ENCODE measurements at regions not wholly inside any gene's neighbourhood (a gene's known extent, or its start where the extent isn't known, plus 50 kb on each side); places are given as distances from the start of the nearest gene placed in this dataset.
"Not testable (repeated sequence)": the region's sequence is repeated elsewhere in the genome, so short reads cannot be mapped to it uniquely, and the experiment has no call there.

- no peak for DNase-seq
Observed at GRCh38 chr14:45699471-45699870, 446.5 kb upstream of the MIS18BP1 start.

DNA sequence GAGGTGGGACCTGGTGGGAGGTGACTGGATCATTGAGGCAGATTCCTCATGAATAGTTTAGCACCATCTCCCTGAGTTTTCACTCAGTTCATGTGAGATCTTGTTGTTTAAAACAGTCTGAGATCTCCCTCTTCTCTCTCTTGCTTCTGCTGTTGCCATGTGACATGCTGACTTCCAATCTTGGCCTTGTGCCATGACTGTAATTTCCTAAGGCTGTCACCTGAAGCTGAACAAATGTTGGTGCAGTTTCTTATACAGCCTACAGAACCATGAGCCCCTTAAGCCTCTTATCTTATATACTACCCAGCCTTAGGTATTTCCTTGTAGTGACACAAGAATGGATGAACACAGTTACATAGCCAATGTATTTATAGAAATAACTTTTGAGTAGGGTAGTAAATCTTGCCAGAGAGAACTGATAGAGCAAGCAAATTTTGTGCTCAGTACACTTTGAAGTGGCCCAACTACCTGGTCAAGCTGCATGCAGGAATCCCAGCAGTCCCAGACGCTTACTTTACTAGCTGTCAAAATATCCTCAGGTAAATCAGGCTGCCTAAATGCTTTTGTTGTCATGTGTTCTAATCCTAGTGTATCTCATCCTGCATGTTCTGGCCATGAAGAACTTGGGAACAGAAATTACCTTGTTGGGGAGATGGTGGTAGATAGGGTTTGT is 445.6 kb upstream of the MIS18BP1 start:
- no peak for DNase-seq

GRCh38 chr14:45686771-45687170 is 433.8 kb upstream of the MIS18BP1 start:
- no peak for DNase-seq

- DNase-seq: no peak
Observed at GRCh38 chr14:45680531-45680930, 427.5 kb upstream of the MIS18BP1 start.

GRCh38 chr14:45679853-45680252 is 426.9 kb upstream of the MIS18BP1 start:
- no peak for DNase-seq

DNA sequence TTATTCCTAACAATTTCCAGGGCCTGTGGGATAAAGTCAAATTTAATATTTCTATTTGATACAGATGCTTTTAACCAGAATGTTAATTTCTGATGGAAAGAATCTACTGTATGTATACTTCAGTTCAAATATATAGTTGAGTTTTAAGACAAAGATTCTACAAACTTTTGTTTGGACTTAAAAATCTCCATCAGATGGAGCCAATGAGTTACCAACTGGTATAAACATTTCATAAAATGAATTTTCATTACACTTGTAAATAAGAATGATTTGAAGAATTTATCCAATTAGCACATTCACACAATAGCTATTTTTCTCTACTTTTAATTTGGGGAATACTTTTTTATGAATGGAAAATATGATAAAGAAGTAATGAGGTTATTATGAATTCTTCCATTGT is 425.2 kb upstream of the MIS18BP1 start:
- no peak for DNase-seq

DNA sequence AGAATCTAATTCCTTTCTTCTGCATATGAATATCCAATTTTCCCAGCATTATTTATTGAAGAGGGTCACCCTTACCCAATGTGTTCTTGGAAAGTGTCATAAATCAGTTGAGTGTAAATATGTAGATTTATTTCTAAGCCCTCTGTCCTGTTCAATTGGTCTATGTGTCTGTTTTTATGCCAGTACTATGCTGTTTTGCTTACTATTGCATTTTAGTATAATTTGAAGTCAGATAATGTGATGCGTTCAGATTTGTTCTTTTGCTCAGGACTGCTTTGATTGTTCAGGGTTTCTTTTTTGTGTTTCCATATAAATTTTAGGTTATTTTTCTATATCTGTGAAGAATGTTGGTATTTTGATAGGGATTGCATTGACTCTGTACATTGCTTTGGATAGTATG is 420.4 kb upstream of the MIS18BP1 start:
- no peak for DNase-seq

DNA sequence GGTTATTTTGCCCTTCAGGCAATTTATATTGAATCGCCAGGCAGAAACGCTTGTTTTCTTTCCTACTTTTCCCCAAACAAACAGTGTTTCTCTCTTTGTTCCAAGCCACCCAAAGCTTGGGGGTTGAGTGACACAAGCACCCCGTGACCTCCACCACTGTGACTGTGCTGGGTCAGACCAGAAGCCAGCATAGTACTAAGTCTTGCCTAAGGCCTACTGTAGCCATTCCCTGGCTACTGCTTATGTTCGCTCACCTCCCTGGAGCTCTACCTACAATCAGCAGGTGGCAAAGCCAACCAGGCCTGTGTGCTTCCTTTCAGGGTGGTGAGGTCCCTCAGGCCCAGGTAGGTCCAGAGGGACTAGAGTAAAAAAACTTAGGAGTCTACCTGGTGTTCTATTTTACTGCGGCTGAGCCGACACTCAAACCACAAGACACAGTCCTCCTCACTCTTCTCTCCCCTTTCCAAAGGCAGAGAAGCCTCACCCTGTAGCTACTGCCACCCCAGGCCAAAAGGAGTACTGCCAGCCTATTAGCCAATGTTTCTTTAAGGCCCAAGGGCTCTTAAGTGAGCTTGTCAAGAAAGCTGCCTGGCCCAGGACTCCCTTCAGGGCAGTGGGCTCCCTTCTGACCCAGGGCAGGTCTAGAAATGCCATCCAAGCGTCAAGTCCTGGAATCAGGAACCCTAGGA is 411.8 kb upstream of the MIS18BP1 start:
- no peak for DNase-seq

- no peak for DNase-seq
Observed at GRCh38 chr14:45658917-45659299, 405.9 kb upstream of the MIS18BP1 start.

DNA sequence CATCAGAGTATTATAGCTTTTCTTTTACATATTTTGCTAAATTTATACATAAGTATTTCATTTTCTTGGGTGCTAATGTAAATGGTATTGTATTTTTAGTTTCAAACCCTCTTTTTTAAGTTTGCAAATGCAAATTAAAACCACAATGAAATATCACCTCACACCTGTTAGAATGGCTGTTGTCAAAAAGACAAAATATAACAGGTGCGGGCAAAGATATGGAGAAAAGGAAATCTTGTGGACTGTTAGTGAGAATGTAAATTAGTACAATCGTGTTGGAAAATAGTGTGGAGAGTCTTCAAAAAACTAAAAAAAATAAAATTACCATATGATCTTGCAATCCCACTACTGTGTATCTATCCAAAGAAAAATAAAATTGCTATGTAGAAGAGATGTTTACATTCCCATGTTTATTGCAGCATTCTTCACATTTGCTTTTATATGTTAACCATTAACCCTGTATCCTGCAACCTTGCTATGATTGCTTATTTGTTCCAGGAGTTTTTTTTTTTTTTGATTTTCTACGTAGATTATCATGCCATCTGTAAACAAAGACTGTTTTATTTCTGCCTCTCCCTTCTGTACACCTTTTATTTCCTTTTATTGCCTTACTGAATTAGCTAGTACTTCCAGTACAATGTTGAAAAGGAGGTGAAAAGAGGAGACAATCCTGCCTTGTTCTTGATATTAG is 405.4 kb upstream of the MIS18BP1 start:
- no peak for DNase-seq

- no peak for DNase-seq
Observed at GRCh38 chr14:45651890-45652289, 398.9 kb upstream of the MIS18BP1 start.

- no peak for DNase-seq
Observed at GRCh38 chr14:45650754-45651153, 397.8 kb upstream of the MIS18BP1 start.

DNA sequence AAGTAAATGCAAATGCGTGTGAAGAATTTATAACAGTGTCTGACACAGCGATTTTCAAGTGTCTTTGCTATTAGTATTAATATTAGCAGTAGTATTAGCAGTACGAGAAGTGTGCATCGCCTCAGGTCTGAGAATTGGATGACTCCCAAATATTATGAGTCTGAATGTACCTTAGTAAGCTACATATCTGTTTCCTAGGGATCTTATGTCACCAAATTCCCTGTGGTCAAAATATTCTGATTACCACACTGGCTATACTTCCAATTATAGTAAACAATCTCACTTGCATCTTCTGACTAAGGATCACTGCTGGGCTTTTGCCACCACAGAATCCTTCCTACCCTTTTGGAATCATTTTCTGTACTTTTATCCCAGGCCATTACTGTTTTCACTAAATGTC is 396.0 kb upstream of the MIS18BP1 start:
- DNase-seq: no peak

DNA sequence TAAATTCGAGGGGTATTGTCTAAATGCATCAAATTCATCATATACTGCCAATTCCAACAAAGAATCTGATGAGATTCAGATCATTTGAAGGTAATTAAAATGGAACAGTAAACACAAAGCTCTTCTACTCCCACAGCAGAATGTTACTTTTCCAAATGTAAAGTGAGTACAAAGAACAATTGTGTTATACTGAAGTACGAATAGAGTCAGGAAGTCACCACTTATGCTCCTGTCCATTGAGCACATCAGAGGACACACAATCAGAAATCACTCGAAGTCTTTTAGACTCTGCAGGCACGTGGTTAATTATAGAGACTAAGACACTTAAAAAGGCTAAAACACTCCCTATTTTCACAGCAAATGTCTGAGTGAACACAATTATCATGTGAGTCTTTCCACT is 388.5 kb upstream of the MIS18BP1 start:
- no peak for DNase-seq

GRCh38 chr14:45634651-45635441 is 381.8 kb upstream of the MIS18BP1 start:
- not testable (repeated sequence) for DNase-seq

DNA sequence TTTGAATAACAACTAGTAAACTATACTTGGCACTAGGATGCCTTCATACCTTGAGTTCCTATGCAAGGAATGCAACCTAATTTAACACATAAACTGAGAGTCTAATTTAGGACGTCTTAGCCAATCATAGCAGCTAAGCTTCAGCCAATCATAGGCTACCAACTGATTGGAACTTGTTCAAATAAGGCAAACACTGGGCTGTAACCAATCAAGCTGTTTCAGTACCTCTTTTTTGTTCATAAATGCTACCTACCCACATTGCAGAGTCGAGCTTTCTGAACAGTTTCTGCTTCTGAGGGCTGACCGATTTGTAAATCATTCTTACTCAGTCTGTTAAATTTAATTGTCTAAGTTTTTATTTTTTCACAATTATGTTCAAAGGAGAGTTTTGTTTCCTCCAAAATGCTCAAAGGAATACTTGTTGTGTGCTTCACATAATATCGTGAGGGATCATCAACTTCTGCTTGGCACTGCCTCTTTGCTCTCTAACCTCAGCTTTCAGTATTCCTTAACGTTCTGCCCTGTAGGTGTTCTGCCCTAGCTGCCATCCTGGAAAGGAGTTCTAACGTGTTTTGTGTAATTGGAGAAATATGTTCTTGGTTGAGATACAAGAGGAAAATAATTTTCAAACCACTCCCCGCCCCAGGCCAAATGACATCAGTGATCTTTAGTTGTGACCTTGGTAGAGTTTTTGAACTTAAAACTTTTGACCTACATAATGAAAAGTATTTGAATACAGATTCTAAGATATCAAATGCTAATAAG is 380.4 kb upstream of the MIS18BP1 start:
- no peak for DNase-seq

DNA sequence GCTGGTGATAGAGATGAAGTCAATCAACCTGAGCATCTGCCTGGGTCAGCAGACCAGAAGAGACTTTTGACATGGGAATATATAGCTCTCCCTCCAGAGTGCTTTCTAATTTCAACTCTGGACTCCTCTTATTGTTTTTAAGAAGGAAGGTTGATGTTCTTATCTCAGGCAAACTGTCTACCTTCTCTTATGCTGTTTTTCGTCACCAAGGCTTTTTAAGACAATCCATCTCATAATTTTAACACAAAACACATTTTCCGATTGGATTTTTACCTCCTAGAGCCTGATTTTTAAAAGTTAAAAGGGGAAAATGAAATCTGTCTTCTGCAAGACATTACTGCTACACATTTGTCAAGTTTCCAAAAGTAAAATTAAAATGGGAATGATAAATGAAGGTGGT is 368.7 kb upstream of the MIS18BP1 start:
- DNase-seq: no peak

DNA sequence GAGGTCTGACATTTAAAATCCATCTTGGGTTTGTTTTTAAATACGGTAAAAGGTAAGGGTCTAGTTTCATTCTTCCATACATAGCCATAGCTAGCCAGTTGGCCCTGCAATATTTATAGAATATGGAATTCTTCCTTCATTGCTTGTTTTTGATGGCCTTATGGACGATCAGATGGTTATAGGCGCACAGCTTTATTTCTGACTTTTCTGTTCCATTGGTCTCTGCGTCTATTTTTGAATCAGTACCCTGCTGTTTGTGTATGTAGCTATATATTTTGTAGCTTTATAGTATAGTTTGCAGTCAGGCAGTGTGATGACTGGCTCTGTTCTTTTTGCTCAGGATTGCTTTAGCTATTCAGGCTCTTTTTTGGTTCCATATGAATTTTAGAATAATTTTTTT is 366.8 kb upstream of the MIS18BP1 start:
- no peak for DNase-seq

DNA sequence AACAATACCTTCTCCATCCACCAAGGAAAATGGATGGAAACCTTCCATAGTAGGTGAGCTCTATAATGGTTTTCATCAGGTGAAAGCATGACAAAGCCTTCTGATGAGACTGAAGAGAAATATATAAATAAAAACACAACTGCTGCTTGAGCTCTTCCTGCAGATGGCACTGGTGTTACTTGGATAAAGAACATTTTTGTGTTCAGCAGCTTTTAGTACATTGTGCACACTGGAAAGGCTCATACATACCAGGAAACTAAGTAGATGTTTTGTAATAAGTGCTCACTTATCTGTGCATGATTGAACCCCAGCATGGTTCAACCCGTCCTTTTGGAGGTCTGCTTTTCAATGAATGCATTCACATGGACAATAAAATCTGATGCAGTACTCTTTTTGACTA is 357.3 kb upstream of the MIS18BP1 start:
- no peak for DNase-seq

GRCh38 chr14:45587142-45587541 is 334.1 kb upstream of the MIS18BP1 start:
- no peak for DNase-seq

GRCh38 chr14:45559626-45560025 is 306.6 kb upstream of the MIS18BP1 start:
- DNase-seq: no peak

DNA sequence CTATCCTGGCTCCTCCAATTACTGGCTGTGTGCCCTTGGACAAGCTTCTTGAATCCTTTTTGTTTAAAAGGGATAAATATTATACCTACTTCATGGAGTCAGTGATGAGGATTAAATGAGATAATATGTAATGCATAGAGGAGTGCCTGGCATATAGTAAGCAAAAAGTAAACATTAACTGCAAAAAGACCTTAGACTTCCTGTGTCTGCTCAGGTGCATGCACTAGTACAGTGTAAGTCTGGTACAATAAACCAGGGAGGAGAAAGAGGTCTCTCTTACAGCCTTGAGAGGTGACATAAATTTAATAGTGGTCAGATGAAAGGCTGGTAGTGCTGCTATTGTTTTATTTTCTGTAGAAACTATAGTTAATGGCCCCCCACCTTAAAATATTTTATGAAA is 305.2 kb upstream of the MIS18BP1 start:
- no peak for DNase-seq

DNA sequence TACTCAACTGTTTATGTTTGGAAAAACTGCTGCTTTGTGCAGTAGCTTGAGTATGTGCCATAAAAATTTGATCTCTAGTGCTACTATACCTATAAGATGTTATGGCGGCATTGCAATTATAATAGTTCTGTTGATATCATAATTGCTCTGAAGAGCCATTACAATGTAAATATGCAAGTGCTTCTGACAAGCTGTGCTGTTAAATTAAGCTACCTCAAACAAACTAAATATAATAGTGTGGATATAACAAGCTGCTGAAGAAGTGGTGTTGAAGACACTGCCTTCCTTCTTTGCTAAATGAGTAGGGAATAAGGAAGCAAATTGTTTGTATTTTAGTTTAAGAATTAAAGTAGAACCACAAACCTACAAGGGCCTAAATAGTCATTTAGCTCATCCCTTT is 301.0 kb upstream of the MIS18BP1 start:
- no peak for DNase-seq

Measured in femur (tissue), 1 donor.